ENCODE measurements at regions not wholly inside any gene's neighbourhood (a gene's known extent, or its start where the extent isn't known, plus 50 kb on each side); places are given as distances from the start of the nearest gene placed in this dataset.

- no peak for DNase-seq
Observed at GRCh38 chr14:55948399-55948798, 169.8 kb upstream of the PELI2 start.

- no peak for DNase-seq
Observed at GRCh38 chr14:55949708-55950107, 168.5 kb upstream of the PELI2 start.

GRCh38 chr14:55950135-55950534 lies 168.1 kb upstream of the PELI2 start:
- DNase-seq: no peak

GRCh38 chr14:55951341-55952206 lies 166.6 kb upstream of the PELI2 start:
- no peak for DNase-seq

- DNase-seq: no peak
Observed at GRCh38 chr14:55954108-55954507, 164.1 kb upstream of the PELI2 start.

- DNase-seq: no peak
Observed at GRCh38 chr14:55955175-55955574, 163.0 kb upstream of the PELI2 start.

- DNase-seq: no peak
Observed at GRCh38 chr14:55957950-55958349, 160.3 kb upstream of the PELI2 start.

- no peak for DNase-seq
Observed at GRCh38 chr14:55963295-55963694, 154.9 kb upstream of the PELI2 start.

GRCh38 chr14:55964091-55964490 lies 154.1 kb upstream of the PELI2 start:
- no peak for DNase-seq

GRCh38 chr14:55964821-55965220 lies 153.4 kb upstream of the PELI2 start:
- DNase-seq: no peak

- DNase-seq: no peak
Observed at GRCh38 chr14:55965851-55966250, 152.4 kb upstream of the PELI2 start.

GRCh38 chr14:55968741-55969140 lies 149.5 kb upstream of the PELI2 start:
- no peak for DNase-seq

GRCh38 chr14:55973285-55973800 lies 144.9 kb upstream of the PELI2 start:
- DNase-seq: no peak

- DNase-seq: no peak
Observed at GRCh38 chr14:55973911-55974630, 144.1 kb upstream of the PELI2 start.

GRCh38 chr14:55975281-55975910 lies 142.8 kb upstream of the PELI2 start:
- DNase-seq: no peak

- DNase-seq: peak; percentile 37
Observed at GRCh38 chr14:55976219-55976618, 142.0 kb upstream of the PELI2 start.

- no peak for DNase-seq
Observed at GRCh38 chr14:55976655-55977054, 141.6 kb upstream of the PELI2 start.

GRCh38 chr14:55977392-55978150 lies 140.6 kb upstream of the PELI2 start:
- peak; percentile 45 for DNase-seq

GRCh38 chr14:55979096-55979495 lies 139.1 kb upstream of the PELI2 start:
- no peak for DNase-seq

- no peak for DNase-seq
Observed at GRCh38 chr14:55979781-55980180, 138.4 kb upstream of the PELI2 start.

GRCh38 chr14:55980970-55981369 lies 137.2 kb upstream of the PELI2 start:
- no peak for DNase-seq

- DNase-seq: no peak
Observed at GRCh38 chr14:55986069-55986468, 132.1 kb upstream of the PELI2 start.

- DNase-seq: no peak
Observed at GRCh38 chr14:56000846-56001245, 117.4 kb upstream of the PELI2 start.

Measured in left hindlimb (tissue), 1 donor.